ENCODE measurements at regions not wholly inside any gene's neighbourhood (a gene's known extent, or its start where the extent isn't known, plus 50 kb on each side); places are given as distances from the start of the nearest gene placed in this dataset.

- no peak for TF ChIP-seq CTCF (IDR thresholded peaks at IDR 0.05)
- H3K9ac ChIP-seq (ENCODE audit: insufficient read depth, low read length, poor library complexity, severe bottlenecking) = no peak overlapping the region
- Mint-ChIP-seq H3K9me3 (peaks cover 0 to 7% (median 0%) of the 10 kb centered on the region in 7 donors), H3K4me1 (peaks cover 7% of the 10 kb centered on the region), H3K27ac (no peak overlapping the region), H3K4me3 (no peak overlapping the region), H3K36me3 (no peaks in the 10 kb centered on the region), H3K27me3 (ENCODE audit: low read depth in 3 of 3) (peaks cover 0 to 2% (median 0%) of the 10 kb centered on the region in 3 donors)
- H3K9me3 ChIP-seq (replicated peaks in 1 of 2; ENCODE audit: control insufficient read depth in 1 of 2, insufficient read depth in 1 of 2, low read length in 2 of 2) = no peaks in the 10 kb centered on the region
- H3K4me3 ChIP-seq (replicated peaks in 1 of 3; ENCODE audit: low read depth in 2 of 3, low read length in 3 of 3) = no peak overlapping the region
- no peaks in the 10 kb centered on the region for H3K36me3 ChIP-seq (replicated peaks in 1 of 2; ENCODE audit: control insufficient read depth in 1 of 2, insufficient read depth in 2 of 2, low read length in 2 of 2)
- DNase-seq = no peak
- no peak overlapping the region for H3K27ac ChIP-seq (ENCODE audit: low read depth in 1 of 2, low read length in 2 of 2)
- no peaks in the 10 kb centered on the region for H3K27me3 ChIP-seq (ENCODE audit: control insufficient read depth in 2 of 2, insufficient read depth in 2 of 2, low read length in 2 of 2)
- H3K4me2 ChIP-seq (replicated peaks; ENCODE audit: extremely low read depth, low read length, poor library complexity, severe bottlenecking) = no peak overlapping the region
- H4K20me1 ChIP-seq (ENCODE audit: insufficient read depth, low read length) = no peaks in the 10 kb centered on the region
- no peaks in the 10 kb centered on the region for H3K4me1 ChIP-seq (ENCODE audit: control insufficient read depth in 1 of 2, insufficient read depth in 2 of 2, low read length in 2 of 2)
- intact Hi-C loops (cut with micrococcal nuclease) = no loop called here
- no peaks in the 10 kb centered on the region for H3K79me2 ChIP-seq (ENCODE audit: insufficient read depth, low read length)
- H2AFZ ChIP-seq (ENCODE audit: insufficient read depth, low read depth, low read length, poor library complexity, severe bottlenecking) = no peak overlapping the region
These were observed 436.6 kb upstream of the C1orf87 start for GRCh38 chr1:60510162-60510561.

GRCh38 chr1:60504206-60504840 lies 430.8 kb upstream of the C1orf87 start:
- no peak overlapping the region for H3K4me2 ChIP-seq (replicated peaks; ENCODE audit: extremely low read depth, low read length, poor library complexity, severe bottlenecking)
- H2AFZ ChIP-seq (ENCODE audit: insufficient read depth, low read depth, low read length, poor library complexity, severe bottlenecking) = no peak overlapping the region
- intact Hi-C loops (cut with micrococcal nuclease) = no loop called here
- no peak overlapping the region for H3K4me3 Mint-ChIP-seq
- peaks cover 0 to 7% (median 5%) of the 10 kb centered on the region in 7 donors for H3K9me3 Mint-ChIP-seq
- H3K27ac Mint-ChIP-seq = no peak overlapping the region
- H3K36me3 Mint-ChIP-seq = peaks cover 0 to 2% of the 10 kb centered on the region in 2 donors
- no peaks in the 10 kb centered on the region for H3K9me3 ChIP-seq (replicated peaks in 1 of 2; ENCODE audit: control insufficient read depth in 1 of 2, insufficient read depth in 1 of 2, low read length in 2 of 2)
- no peaks in the 10 kb centered on the region for H3K27me3 ChIP-seq (ENCODE audit: control insufficient read depth in 2 of 2, insufficient read depth in 2 of 2, low read length in 2 of 2)
- DNase-seq = no peak
- H3K36me3 ChIP-seq (replicated peaks in 1 of 2; ENCODE audit: control insufficient read depth in 1 of 2, insufficient read depth in 2 of 2, low read length in 2 of 2) = no peaks in the 10 kb centered on the region
- no peaks in the 10 kb centered on the region for H3K4me1 Mint-ChIP-seq
- no peak overlapping the region for H3K27ac ChIP-seq (ENCODE audit: low read depth in 1 of 2, low read length in 2 of 2)
- H3K27me3 Mint-ChIP-seq (ENCODE audit: low read depth in 3 of 3) = no peaks in the 10 kb centered on the region
- H3K4me3 ChIP-seq (replicated peaks in 1 of 3; ENCODE audit: low read depth in 2 of 3, low read length in 3 of 3) = no peak overlapping the region
- H3K79me2 ChIP-seq (ENCODE audit: insufficient read depth, low read length) = no peaks in the 10 kb centered on the region
- no peaks in the 10 kb centered on the region for H4K20me1 ChIP-seq (ENCODE audit: insufficient read depth, low read length)
- no peak for TF ChIP-seq CTCF (IDR thresholded peaks at IDR 0.05)
- no peak overlapping the region for H3K9ac ChIP-seq (ENCODE audit: insufficient read depth, low read length, poor library complexity, severe bottlenecking)
- no CpG with 5 or more reads among the region's 3 CpGs for WGBS (ENCODE audit: insufficient coverage)
- H3K4me1 ChIP-seq (ENCODE audit: control insufficient read depth in 1 of 2, insufficient read depth in 2 of 2, low read length in 2 of 2) = no peaks in the 10 kb centered on the region
